Panc1 (cell line): ENCODE measurements at regions not wholly inside any gene's neighbourhood (a gene's known extent, or its start where the extent isn't known, plus 50 kb on each side); places are given as distances from the start of the nearest gene placed in this dataset.

Source experiments
- ATAC-seq: fragments of 200-7000 bp; cut with Tn5 transposase; 2 replicates; pipeline ENCODE4 v1.9.1; 2020; ENCODE audit warnings: mild to moderate bottlenecking, moderate library complexity
- BruUV-seq: library from RNA; stranded (reverse); fragments of 400-500 nt; replicated peaks from 2 replicates; lab custom pipeline; 2021; lab: Mats Ljungman, UMichigan
- CTCF ChIA-PET: fragments of 300-600 bp; sonication (Branson Sonifier 250); formaldehyde crosslinking; loops from one replicate; lab custom pipeline; 2022; ENCODE audit warnings: antibody characterized with exemption; lab: Charles Lee
- POLR2A ChIA-PET: fragments of 300-600 bp; sonication (Branson Sonifier 250); formaldehyde crosslinking; loops from one replicate; lab custom pipeline; 2022; ENCODE audit warnings: antibody characterized with exemption; lab: Charles Lee
- DNase-seq: peaks from one replicate; pipeline ENCODE4 v3.0.0-alpha.2; 2010; ENCODE audit warnings: low read depth, low spot score
- H3K27ac ChIP-seq: 2 replicates; pipeline ENCODE4 v1.5.1; 2011; ENCODE audit warnings: mild to moderate bottlenecking, low read length, inconsistent platforms
- H3K27me3 ChIP-seq: fragments of 200-500 bp; sonication (Bioruptor generic); 2 replicates; pipeline ENCODE4 v1.6.0; 2014; ENCODE audit warnings: low read length, inconsistent platforms; ENCODE audit not compliant: control insufficient read depth, insufficient read depth
- H3K36me3 ChIP-seq: fragments of 200-500 bp; sonication (Bioruptor generic); 2 replicates; pipeline ENCODE4 v1.5.1; 2014; ENCODE audit warnings: inconsistent platforms, mild to moderate bottlenecking, low read length, moderate library complexity; ENCODE audit not compliant: control insufficient read depth, insufficient read depth
- H3K4me1 ChIP-seq: 2 replicates; pipeline ENCODE4 v1.5.1; 2011; ENCODE audit warnings: inconsistent platforms, mild to moderate bottlenecking, low read length, moderate library complexity; ENCODE audit not compliant: control insufficient read depth, insufficient read depth
- H3K4me3 ChIP-seq, 2 experiments: 2 replicates each; pipeline ENCODE4 v1.5.1; 2011 to 2012; ENCODE audit warnings: low read depth in 2 of 2, low read length in 2 of 2, mild to moderate bottlenecking in 2 of 2, inconsistent platforms in 1 of 2, moderate library complexity in 1 of 2
- H3K9me3 ChIP-seq: fragments of 200-500 bp; sonication (Bioruptor generic); 2 replicates; pipeline ENCODE4 v1.5.1; 2014; ENCODE audit warnings: low read depth, mild to moderate bottlenecking, inconsistent platforms, low read length, moderate library complexity; ENCODE audit not compliant: control insufficient read depth, insufficient read depth
- CTCF ChIP-seq: fragments of 450-650 bp; IDR thresholded peaks from 2 replicates; pipeline ENCODE4 v1.5.1; 2017; ENCODE audit warnings: mild to moderate bottlenecking
- POLR2AphosphoS5 ChIP-seq: IDR thresholded peaks from 2 replicates; pipeline ENCODE4 v1.6.1; 2012; ENCODE audit warnings: mild to moderate bottlenecking, low read depth, low read length, moderate library complexity
- REST ChIP-seq, 2 experiments: IDR thresholded peaks; 2 replicates each; pipeline ENCODE4 v1.6.1; 2011 to 2012; ENCODE audit warnings: low read depth in 2 of 2, control low read depth in 1 of 2, low read length in 1 of 2, mild to moderate bottlenecking in 1 of 2, moderate library complexity in 1 of 2; ENCODE audit not compliant: insufficient read depth in 1 of 2
- SIN3A ChIP-seq: IDR thresholded peaks from 2 replicates; pipeline ENCODE4 v1.6.1; 2012; ENCODE audit warnings: low read depth, mild to moderate bottlenecking, low read length, moderate library complexity, borderline replicate concordance; ENCODE audit not compliant: insufficient read depth
- TCF7L2 ChIP-seq: IDR thresholded peaks from 2 replicates; pipeline ENCODE4 v1.6.1; 2011; ENCODE audit warnings: mild to moderate bottlenecking, low read depth, low read length, inconsistent platforms
- in situ Hi-C: cut with HindIII; loops from 2 replicates; pipeline ENCODE4 v1.10.0; 2016; ENCODE audit warnings: low sequenced_read_pairs, low pct_unique_long_range_greater_than_20kb
- intact Hi-C: fragments of 100-400 bp; cut with micrococcal nuclease; formaldehyde crosslinking; loops from one replicate; pipeline ENCODE4 v1.10.0; 2022; ENCODE audit not compliant: unreplicated experiment

GRCh38 chr4:59393780-59394179 is 1806.3 kb upstream of the ADGRL3 start:
- H3K4me1 ChIP-seq: no peaks in the 10 kb centered on the region
- no peaks in the 10 kb centered on the region for H3K9me3 ChIP-seq
- H3K27ac ChIP-seq: no peak overlapping the region
- no TSS peak for BruUV-seq
- H3K4me3 ChIP-seq: no peak overlapping the region
- ATAC-seq (no peak), DNase-seq (no peak)
- TF ChIP-seq POLR2AphosphoS5 (no peak), REST (IDR thresholded peaks at IDR 0.05; ENCODE audit: insufficient read depth in 1 of 2, low read depth in 2 of 2, low read length in 1 of 2) (no peak), CTCF (no peak), TCF7L2 (no peak), SIN3A (no peak)
- in situ Hi-C loops: no loop called here
- POLR2A ChIA-PET: no interaction called here
- H3K36me3 ChIP-seq: no peaks in the 10 kb centered on the region
- no peaks in the 10 kb centered on the region for H3K27me3 ChIP-seq
- CTCF ChIA-PET: interaction anchor here (0.6 kb wide), 1 partner anchor 664 kb away, joined by 5 read pairs; no protein-coding TSS in a partner anchor
- intact Hi-C loops: no loop called here

- Histone ChIP-seq H3K27me3 (no peaks in the 10 kb centered on the region), H3K4me1 (no peaks in the 10 kb centered on the region), H3K27ac (no peak overlapping the region), H3K4me3 (no peak overlapping the region), H3K36me3 (no peaks in the 10 kb centered on the region), H3K9me3 (no peaks in the 10 kb centered on the region)
- no peak for ATAC-seq
- ChIA-PET POLR2A (no interaction called here), CTCF (no interaction called here)
- no peak for TF ChIP-seq REST (IDR thresholded peaks at IDR 0.05; ENCODE audit: insufficient read depth in 1 of 2, low read depth in 2 of 2, low read length in 1 of 2)
- no peak for TF ChIP-seq CTCF
- TF ChIP-seq SIN3A: no peak
- TF ChIP-seq TCF7L2: no peak
- TF ChIP-seq POLR2AphosphoS5: no peak
- intact Hi-C loops: no loop called here
- in situ Hi-C loops: no loop called here
- no peak for DNase-seq
- no TSS peak for BruUV-seq
Observed at GRCh38 chr4:59400334-59400733, 1799.8 kb upstream of the ADGRL3 start.
